Fibroblast of the aortic adventitia (primary cell): ENCODE measurements at regions not wholly inside any gene's neighbourhood (a gene's known extent, or its start where the extent isn't known, plus 50 kb on each side); places are given as distances from the start of the nearest gene placed in this dataset.

Experiments
- DNase-seq: peaks from one replicate; pipeline ENCODE4 v3.0.0-alpha.2; 2010; ENCODE audit warnings: low read depth
- H3K4me3 ChIP-seq: 2 replicates; pipeline ENCODE4 v1.5.1; 2011; ENCODE audit warnings: low read depth, mild to moderate bottlenecking, control low read depth, low read length, moderate library complexity
- CTCF ChIP-seq: IDR thresholded peaks from 2 replicates; pipeline ENCODE4 v1.5.1; 2011; ENCODE audit warnings: mild to moderate bottlenecking, low read length, control low read depth, inconsistent platforms; ENCODE audit not compliant: insufficient read depth

GRCh38 chr10:119996944-119997343, 104.4 kb downstream of the SEC23IP start:
- TF ChIP-seq CTCF: no peak
- DNase-seq: no peak
- H3K4me3 ChIP-seq: no peak overlapping the region

- no peak for TF ChIP-seq CTCF
- no peak overlapping the region for H3K4me3 ChIP-seq
- DNase-seq: no peak
Observed at GRCh38 chr10:119997429-119997828, 104.9 kb downstream of the SEC23IP start.

- no peak for DNase-seq
- no peak for TF ChIP-seq CTCF
Observed at GRCh38 chr10:120002785-120003184, 110.3 kb downstream of the SEC23IP start.

GRCh38 chr10:120005207-120006201, 113.0 kb downstream of the SEC23IP start:
- DNase-seq: peak; percentile 9
- TF ChIP-seq CTCF: no peak
- H3K4me3 ChIP-seq: no peak overlapping the region

More at GRCh38 chr10:120002785-120003184, 110.3 kb downstream of the SEC23IP start:
- H3K4me3 ChIP-seq: no peak overlapping the region

GRCh38 chr10:120007261-120007660, 114.7 kb downstream of the SEC23IP start:
- TF ChIP-seq CTCF: no peak
- no peak overlapping the region for H3K4me3 ChIP-seq

GRCh38 chr10:120011359-120012130, 119.0 kb downstream of the SEC23IP start:
- no peak for DNase-seq
- H3K4me3 ChIP-seq: no peak overlapping the region
- TF ChIP-seq CTCF: no peak

More at GRCh38 chr10:120007261-120007660, 114.7 kb downstream of the SEC23IP start:
- DNase-seq: no peak
